Stimulated activated CD8-positive, alpha-beta memory T cell treated with anti-CD3 and anti-CD28 coated beads, Interleukin-4, amount 100 ng/mL, for 4 hours (primary cell): ENCODE measurements at regions not wholly inside any gene's neighbourhood (a gene's known extent, or its start where the extent isn't known, plus 50 kb on each side); places are given as distances from the start of the nearest gene placed in this dataset.

ENCODE experiments used
- DNase-seq, 2 donors: peaks; one replicate each; pipeline ENCODE4 v3.0.0-alpha.2; 2020; ENCODE audit warnings: low read depth in 2 of 2, low spot score in 1 of 2

- DNase-seq = no peak
These were observed 101.8 kb downstream of the CAND1 start for GRCh38 chr12:67370979-67371378.

- DNase-seq = no peak
These were observed 107.9 kb downstream of the CAND1 start for GRCh38 chr12:67377021-67377420.

DNA sequence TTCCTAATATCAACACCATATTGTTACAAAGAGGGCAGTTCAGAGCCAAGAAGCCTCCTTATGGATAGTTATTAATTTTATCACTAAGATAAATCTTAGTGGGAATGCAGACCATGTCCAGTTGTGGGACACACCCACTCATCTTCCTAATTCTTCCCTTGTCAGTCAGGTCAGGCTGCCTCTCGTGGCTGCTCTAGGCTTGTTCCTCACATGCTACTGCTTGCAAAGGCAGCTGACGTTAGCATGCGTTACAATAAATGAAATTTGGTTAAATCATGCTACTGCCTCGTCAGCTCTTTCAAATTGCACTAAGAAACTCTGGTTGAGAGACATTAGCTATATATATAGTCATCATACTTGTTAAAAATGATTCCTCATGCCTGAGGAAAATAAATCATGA, 108.4 kb downstream of the CAND1 start:
- no peak for DNase-seq

GRCh38 chr12:67382241-67382871, 113.2 kb downstream of the CAND1 start:
- DNase-seq = no peak

DNA sequence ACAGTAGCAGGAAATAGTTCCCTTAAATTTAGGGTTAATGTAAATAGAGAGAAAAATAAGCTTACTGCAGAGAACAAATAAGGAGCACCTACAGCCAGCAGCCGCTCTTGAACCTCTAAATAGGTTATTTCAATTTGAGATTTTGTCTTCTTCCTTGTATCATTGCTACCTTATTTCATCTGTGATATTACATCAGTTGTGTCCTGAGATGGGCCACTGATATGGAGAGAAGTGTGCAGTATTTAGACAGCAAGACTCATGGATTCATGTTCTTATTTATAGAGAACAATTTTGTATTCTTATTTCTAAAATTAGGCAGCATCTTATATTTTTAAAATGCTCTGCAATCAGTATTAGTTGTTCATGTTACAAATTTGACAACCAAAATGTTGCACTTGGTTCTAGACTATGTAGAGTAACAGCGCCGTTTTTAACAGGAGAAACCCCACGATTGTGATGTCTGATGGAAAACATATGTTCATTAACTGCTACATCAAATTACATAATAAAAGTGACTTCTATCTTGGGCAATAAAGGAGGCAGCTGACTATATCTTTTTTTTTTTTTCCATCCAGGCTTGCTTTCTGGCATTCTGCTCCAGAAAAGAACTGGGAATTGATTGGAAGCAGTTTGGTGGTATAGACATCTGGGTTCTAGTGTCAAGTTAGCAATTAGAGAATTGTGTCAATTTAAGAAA, 117.9 kb downstream of the CAND1 start:
- no peak for DNase-seq

GRCh38 chr12:67388331-67389138, 119.4 kb downstream of the CAND1 start:
- no peak for DNase-seq

GRCh38 chr12:67390273-67390672, 121.1 kb downstream of the CAND1 start:
- DNase-seq = no peak

- no peak for DNase-seq
These were observed 121.9 kb downstream of the CAND1 start for GRCh38 chr12:67391034-67391433.

DNA sequence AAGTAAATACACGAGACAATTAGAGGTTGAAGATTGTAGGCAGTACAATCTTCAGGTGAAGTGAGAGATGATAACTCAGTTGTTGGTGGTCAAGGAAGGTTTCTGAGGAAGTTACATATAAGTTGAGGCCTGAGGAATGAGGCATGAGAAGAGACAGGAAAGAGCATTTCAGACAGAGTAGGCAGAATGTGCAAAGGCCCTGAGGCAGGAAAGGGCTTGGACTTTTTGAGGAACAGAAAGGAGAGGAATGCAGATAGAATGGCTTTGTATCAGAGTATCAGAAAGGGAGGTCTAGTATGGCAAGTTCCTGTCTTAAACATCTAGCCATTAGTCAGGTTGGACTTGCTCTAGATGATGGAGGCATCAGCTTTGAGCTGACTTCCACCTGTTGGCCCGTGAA, 122.5 kb downstream of the CAND1 start:
- no peak for DNase-seq

DNA sequence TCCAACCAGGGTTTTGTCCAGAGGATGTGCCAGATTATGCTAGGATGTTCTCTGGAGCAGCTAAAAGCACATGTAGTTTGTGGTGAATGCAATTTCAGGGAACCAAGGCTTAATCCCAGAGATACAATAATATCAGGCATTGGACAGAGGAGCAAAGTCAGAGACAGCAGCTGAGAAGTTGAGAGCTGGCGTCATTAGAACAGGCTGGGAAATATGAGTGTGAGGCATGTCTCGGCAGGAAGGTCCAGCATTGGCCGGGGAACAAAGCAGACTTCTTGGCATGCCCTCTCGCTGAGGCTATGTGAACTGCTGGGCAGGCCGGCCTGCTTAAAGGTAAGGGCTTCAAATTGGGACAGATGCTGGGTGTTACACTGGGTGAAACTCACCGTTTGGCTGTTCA, 125.4 kb downstream of the CAND1 start:
- DNase-seq = no peak

- DNase-seq = no peak
These were observed 131.6 kb downstream of the CAND1 start for GRCh38 chr12:67400742-67401141.

- DNase-seq = no peak
These were observed 141.1 kb downstream of the CAND1 start for GRCh38 chr12:67410246-67410645.

GRCh38 chr12:67410667-67411067, 141.5 kb downstream of the CAND1 start:
- no peak for DNase-seq

GRCh38 chr12:67411562-67411961, 142.4 kb downstream of the CAND1 start:
- no peak for DNase-seq

GRCh38 chr12:67413577-67413976, 144.4 kb downstream of the CAND1 start:
- no peak for DNase-seq

DNA sequence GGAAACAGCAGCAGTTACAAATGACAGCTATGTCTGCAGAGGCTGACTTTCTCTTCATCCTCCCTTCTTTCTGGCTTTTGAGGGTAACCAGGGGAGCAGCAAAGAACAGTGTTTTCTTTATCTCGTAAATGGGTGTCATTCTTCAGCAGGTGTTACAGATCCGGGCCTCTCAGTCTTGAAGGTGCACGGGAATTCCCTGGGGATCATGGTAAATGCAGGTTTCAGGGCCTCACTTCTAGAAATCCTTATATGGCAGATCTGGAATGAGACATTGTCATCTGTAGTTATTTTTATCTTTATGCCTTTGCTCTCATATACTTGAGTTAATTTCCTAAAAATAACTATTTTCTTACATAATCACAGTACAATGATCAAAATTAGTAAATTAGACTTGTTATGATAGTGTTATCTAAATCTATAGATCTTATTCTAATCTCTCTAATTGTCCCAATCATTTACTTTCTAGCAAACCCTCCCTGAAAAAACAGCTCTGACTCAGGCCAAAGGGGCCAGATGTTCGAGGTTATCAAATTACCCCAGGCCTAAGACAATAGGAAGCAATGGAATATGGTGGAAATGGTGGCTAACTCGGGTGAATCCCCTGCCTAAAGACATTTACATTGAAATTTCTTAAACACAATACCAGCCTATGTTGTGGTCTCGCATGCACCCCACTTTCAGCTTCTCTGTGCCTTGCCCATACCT, 145.0 kb downstream of the CAND1 start:
- DNase-seq = no peak

DNA sequence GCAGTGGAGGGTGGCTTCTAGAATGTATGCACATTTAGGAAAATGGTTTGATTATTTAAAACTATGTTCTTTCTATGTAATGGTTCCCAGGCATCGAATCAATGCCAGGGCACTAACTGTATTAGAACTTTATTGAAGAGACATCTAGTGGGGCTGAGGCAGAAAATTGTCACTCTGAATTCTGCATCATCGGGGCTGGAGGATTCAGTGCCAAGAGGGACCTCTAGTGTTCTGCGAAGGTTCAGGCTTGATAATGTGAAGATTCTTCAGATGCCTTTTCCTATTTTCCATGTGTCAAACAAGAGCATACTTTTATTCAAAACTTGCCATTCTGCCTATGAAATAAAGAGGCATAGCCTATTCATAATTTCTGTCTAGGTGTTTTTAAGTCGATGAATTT, 146.3 kb downstream of the CAND1 start:
- no peak for DNase-seq

- DNase-seq = no peak
These were observed 150.7 kb downstream of the CAND1 start for GRCh38 chr12:67419810-67420209.

GRCh38 chr12:67420506-67420905, 151.3 kb downstream of the CAND1 start:
- no peak for DNase-seq

- no peak for DNase-seq
These were observed 152.9 kb downstream of the CAND1 start for GRCh38 chr12:67422081-67422480.

DNA sequence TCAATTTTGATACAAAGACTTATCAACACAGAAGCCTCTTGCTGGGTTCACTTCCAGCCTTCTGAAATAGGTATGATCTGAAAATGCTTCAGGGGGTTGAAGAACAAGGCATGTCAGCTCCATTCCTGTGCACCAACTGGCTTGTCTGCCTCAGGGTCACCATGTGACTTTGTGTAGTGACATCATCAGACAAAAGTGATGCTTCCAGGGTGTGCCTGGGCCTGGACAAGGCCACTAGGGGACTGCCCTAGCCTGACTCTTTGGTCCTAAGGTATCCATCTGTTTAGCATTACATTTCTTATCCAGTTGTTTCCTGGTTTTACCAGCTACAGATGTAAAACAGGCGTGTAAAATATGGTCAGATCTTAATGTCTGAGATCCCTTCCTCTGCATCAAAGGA, 155.6 kb downstream of the CAND1 start:
- DNase-seq = no peak

- DNase-seq = no peak
These were observed 156.2 kb downstream of the CAND1 start for GRCh38 chr12:67425394-67425793.
